ENCODE measurements at regions not wholly inside any gene's neighbourhood (a gene's known extent, or its start where the extent isn't known, plus 50 kb on each side); places are given as distances from the start of the nearest gene placed in this dataset.

DNA sequence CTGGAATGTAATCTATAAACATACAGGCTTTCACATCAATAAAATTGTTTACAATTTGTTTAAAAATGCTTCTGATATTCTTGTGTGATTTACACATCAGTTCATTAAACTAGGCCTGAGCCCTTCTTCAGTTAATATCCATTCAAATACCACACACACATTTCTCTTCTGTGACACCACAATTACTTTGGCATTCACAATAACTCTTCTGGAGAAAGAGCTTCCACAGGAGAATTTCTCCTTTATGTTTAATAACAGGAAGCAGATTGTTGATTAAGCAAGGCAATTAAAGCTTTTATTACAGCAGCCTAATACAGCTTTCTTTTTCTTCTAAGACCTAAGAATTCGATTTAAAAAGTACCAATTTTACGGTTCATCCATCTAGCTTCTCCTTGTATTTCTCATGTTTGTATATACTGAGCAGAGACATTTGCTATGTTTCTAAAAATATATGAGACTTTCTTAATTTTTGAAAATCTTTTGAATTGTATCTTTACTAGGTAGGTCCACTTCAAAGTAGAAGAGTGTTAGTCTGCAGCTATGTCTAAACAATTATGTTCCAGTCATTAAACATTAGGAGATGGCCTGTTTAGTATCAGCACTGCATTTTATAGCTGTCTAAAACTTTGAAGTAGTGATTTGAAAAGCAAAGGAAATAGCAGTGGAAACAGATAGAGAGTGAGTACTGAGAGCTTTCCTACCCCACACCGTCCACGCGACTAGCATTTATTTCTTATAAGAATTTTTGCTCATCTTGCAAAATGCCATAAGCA lies 511.1 kb upstream of the UBE2E2 start:
- TF ChIP-seq POLR2AphosphoS5 (IDR thresholded peaks at IDR 0.05; ENCODE audit: low read depth, low read length) (no peak), POLR2A (IDR thresholded peaks at IDR 0.05; ENCODE audit: low read depth, low read length) (no peak), TAF1 (IDR thresholded peaks at IDR 0.05; ENCODE audit: low read depth, low read length) (no peak), PAX5 (IDR thresholded peaks at IDR 0.05; ENCODE audit: insufficient read depth, low read length, severe bottlenecking) (no peak), SPI1 (IDR thresholded peaks at IDR 0.05; ENCODE audit: low read depth, low read length) (no peak), POU2F2 (IDR thresholded peaks at IDR 0.05; ENCODE audit: low read depth, low read length) (no peak)

Data from GM12891 (cell line).